ENCODE measurements at regions not wholly inside any gene's neighbourhood (a gene's known extent, or its start where the extent isn't known, plus 50 kb on each side); places are given as distances from the start of the nearest gene placed in this dataset.

DNA sequence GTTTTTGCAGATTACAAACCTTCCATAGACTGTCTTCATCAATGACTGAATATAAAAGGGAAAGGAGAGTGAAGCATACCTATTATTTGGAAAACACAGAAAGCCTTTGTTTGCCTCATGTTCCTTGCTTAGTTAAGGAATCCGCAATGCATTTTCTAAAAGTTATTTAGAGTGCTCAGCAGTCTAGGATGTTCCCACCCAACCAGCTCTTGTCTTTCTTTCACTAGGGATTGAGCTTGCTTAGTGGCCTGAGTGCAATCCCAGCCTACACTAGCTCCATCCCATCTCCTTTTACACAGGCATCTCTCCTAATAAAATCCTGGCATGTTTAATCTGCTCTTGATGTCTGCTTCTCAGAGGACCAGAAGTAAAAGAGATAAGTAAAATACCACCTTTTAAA is 850.5 kb upstream of the GJE1 start:
- DNase-seq: no peak

DNA sequence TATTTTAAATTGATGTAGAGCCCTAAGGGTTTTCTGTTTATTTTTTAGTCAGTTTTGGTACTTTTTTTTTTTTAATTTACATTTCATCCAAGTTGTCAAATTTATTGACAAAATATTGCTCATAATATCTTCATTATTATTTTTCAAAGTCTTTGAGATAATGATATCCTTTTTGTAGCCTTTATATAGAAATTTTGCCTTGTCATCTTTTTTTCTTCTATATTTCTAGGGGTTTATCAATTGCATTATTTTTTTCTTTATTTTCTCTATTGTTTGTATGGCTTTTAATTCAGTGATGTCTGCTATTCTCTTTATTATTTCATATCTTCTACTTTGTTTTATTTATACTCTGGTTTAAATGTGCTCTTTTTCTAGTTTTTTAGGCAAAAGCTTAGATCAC is 863.0 kb upstream of the GJE1 start:
- no peak for DNase-seq

DNA sequence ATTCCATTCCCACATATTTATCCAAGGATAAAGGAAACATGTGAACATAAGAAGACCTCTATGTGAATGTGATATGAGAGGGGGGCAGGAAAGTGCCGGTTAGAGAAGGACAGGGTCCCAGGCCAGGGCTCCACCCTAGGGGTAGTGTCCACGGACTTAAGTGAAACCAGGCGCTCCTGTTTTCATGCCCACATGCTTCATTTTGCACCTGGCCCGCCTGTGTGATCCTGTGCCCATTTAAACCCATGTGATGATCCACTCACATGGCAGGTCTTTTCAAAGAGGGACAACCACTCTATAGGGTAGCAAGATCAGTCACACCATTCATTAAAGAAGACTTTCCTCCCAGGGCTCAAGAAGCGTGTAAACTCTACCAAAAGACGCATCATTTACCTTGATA is 865.3 kb upstream of the GJE1 start:
- DNase-seq: no peak

DNA sequence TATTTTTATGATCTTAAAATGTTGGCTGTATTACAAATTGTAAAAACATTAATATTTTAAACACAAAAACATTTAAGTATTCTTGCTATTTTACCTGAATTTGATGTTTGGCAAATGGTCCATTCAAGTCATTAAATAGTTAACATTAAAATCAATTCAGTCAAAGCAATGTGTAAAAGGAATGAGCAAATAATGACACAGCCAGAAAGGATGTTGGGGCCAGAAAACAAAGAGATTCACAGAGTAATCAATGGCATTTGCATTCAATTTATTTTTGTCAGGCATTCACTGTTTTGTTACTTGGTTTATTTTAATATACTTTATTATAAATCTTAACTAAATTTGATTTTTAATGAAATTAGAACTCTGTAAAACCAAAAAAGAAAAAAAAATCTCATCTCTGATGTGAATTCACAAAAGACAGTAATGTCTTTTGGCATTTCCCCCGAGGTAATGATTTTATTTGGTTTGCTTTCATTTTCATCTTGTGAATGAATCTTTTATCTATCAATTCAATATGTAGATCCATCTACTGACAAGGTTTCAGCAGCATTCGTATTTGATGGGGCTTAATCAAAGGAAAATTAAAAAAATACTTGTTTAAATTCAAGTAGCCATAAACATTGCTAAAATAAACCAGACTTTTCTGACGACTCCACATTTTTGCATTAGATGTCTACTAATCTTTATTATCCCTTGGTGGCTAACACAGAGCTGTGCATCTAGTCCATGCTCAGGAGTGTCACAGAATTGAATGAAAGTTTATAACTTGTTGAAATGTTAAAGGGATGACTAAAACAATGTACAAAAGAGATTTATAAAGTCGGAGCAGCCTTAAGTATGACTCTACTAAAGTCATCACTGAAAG is 866.7 kb upstream of the GJE1 start:
- no peak for DNase-seq

DNA sequence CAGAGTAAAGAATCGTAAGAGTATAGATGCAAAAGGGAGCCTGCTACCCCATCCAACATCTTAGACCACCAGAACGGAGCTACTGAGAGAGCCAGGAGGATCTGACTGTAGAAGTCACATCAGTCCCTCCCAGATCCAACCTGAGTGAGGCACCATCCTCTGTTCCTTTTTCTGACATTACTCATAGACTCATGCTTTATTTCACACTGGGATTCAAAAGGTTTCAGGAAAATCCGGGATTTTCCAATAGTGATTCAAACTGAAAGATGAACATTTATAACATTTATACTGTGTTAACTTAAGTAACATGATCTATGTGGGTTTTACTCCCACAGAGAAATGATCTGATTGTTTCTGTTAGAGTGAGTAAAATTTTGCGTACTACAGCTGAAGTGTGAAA is 868.6 kb upstream of the GJE1 start:
- no peak for DNase-seq

DNA sequence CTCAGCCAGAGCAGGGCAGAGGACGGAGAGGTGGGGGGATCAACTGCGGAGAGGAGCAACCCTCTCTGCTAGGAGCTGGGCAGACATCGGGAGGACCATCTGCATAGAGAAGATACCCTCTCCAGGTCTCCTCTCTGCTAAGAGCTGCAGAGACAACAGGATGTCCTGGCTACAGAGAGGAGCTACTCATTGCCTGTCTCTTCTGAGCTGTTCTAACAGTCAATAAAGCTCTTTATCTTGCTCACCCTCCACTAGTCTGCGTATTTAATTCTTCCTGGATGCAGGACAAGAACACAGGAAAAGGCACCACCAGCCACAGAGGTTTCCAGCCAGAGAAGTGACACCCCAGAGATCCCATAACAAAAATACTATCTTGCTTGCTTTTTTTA is 871.1 kb upstream of the GJE1 start:
- DNase-seq: no peak

DNA sequence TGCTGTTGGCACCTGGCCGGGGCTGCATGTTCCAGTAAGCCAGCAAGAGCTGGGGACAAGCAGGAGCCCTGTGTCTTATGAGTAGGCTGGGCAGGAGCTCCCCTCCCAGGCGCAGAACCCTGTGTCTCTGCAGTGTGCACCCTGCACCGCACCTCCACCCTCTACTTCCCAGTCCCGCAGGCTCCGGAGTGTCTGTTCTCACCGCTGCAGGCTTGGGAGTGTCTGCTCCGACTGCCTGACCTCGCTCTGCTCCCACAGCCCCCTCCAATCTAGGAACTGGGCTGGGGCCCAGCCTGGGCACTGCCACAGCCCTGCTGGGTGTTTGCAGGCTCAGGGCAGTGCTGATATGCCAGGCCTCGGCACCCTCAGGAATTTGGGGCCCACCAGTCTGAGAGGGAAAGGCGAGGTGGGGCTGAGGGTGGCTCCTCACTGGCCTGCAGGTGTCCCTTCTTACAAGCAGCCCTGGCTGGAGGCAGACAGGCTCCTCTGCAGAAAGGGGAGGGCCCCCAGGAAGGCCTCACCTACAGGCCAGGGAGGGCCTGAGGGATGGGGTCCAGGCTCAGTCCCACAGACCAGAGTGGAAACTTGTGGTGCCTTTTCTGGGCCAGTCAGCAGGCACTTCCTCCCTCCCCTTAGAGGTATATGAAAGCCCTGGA is 871.6 kb upstream of the GJE1 start:
- DNase-seq: no peak

DNA sequence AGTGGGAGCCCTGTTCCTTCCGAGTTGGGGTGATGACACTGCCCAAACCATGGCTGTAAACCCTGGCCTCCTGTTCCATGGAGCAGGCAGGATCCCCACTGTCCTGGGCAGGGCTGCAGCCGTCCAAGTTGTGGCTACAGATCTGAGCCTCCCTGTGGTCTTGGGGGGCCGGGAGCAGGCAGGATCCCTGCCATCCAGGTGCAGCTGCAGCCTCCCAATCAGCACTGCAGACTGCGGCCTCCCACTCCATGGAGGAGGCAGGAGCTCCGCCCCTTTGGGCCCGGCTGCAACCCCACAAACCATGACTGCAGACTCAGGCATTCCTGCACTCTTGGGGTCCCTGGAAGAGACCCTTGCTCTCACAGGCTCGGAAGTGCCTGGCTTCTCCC is 872.1 kb upstream of the GJE1 start:
- DNase-seq: no peak

DNA sequence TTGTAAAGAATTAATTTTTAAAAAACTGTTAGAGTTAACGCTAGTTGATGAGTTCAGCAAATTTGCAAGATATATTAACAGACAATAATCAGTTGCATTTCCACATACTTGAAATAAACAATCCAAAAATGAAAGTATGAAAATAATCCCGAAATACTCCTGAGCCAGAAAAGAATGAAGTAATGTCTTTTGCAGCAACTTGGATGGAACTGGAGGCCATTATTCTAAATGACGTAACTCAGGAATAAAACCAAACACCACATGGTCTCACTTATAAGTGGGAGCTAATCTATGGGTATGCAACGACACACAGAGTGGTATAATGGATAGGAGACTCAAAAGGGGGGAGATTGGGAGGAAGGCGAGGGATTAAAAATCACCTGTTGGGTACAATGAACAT is 872.9 kb upstream of the GJE1 start:
- DNase-seq: no peak

DNA sequence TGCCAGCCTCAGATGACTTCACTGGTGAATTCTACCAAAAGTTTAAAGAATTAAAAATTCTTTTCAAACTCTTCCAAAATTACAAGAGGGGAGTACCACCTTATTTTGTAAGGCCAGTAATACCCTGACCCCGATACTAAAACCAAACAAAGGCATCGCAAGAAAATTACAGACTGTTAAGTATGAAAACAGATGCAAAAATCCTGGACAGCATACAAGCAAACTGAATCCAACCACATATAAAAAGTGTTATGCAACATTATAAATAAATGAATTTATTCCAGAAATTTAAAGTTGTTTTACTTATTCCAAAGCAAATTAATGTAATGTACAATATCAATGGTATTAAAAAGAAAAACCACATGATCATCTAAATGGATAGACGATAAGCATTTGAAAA is 873.6 kb upstream of the GJE1 start:
- DNase-seq: no peak

DNA sequence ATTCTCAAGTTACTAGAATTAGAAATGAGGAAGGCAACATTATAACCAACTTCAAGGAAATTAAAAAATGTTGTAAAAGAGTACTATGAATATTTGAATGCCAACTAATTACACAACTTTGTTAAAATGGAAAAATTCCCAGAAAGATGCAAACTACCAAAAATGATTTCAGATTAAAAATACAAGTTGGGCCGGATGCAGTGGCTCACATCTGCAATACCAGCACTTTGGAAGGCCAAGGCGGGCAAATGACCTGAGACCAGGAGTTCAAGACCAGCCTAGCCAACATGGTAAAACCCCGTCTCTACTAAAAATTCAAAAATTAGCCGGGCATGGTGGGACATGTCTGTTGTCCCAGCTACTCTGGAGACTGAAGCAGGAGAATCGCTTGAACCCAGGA is 874.2 kb upstream of the GJE1 start:
- no peak for DNase-seq

DNA sequence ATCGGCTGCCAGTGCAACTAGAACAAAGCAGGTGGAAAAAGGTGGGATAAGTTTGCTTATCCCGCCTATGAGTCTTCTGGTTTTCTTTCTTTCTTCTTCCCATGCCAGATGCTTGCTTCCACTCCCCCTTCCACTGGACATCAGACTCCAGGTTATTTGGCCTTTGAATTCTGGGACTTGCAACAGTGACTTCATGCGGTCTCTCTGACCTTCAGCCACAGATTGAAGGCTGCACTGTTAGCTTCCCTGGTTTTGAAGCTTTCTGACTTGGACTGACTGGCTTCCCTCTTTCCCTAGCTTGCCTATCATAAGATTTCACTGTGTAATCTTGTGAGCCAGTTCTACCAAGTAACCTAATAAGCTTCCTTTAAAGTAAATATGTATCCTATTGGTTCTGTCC is 878.4 kb upstream of the GJE1 start:
- DNase-seq: no peak

DNA sequence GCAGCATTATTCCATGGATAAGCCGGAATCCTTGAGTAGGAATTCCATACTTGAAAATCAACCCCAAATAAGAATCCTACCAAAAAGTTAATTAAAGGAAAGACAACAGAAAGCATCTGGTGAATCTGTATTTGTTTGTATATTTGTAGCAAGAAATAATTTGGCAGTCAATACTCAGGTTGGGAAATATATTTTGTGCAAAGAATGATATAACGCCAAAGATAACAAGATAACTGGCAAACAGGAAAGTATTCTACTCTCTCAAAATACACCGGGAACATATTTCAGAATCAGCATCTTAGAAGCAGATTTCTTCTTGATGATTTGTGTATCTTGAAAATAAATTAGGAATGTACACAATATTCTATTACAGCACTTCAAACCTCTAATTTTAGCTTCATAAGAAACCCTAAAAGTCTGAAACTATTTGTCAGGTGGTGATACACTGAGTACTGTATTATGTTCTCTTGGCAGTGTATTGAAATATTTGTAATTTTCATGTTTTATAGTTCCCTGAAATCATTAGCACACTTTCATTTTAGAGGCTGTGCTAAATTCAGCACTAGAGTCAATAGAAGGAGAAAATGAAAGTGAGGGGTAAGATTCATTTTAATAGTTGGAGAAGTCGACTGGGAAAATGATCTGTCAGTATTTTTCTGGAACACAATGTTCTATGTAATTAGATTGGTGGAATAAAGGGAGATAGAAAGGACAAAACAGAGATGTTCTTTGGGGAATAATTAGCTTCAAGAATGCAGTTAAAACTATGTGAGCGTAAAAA is 879.7 kb upstream of the GJE1 start:
- DNase-seq: no peak

DNA sequence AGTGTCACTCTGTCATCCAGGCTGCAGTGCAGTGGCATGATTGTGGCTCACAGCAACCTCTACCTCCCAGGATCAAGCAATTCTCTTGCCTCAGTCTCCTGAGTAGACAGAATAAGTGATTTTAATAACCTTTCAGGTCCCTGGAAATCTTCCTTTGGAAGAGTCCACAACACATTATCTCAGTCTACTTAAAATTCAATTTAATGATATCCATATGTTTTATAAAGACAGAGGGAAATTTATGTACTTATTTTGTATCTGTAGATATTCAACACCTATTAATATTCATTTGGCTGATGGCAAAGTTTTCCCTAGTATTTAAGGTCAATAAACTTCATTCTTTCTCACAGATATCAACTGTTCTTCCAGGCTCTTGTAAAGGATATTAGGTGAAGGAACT is 881.4 kb upstream of the GJE1 start:
- DNase-seq: no peak

DNA sequence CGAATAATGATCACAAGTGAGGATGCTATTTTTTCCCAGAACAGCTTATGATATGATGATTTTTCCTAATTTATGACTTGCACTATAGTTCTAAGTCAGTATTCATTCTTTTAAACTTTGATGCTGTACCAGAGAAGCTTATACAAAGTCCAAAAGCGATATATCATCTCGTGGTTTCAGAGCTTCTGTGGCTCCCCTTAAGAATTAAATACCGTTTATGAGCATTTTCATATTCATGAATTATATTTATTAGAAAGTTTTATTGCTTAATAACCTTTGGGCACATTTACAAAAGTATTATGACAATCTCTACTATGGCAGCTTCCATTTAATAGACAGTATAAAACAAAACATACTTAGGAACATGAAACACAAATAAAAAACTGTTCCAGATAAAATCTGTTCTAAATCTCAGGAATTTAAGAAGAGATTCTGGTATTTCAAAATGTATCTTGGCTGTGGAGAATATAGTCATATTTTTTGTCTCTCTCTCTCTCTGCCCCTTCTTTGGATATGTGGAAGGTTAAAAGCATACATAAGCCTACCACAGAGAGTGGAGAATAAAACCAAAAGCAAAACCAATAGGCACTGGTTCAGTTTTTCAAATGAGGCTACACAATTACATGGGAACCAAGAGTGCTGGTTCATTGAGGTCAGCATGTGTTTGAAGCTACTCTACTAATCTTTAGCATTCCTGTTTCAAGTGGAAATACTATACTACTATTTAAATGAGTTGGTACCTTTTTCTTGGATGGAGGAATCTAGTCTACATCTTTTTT is 884.5 kb upstream of the GJE1 start:
- no peak for DNase-seq

DNA sequence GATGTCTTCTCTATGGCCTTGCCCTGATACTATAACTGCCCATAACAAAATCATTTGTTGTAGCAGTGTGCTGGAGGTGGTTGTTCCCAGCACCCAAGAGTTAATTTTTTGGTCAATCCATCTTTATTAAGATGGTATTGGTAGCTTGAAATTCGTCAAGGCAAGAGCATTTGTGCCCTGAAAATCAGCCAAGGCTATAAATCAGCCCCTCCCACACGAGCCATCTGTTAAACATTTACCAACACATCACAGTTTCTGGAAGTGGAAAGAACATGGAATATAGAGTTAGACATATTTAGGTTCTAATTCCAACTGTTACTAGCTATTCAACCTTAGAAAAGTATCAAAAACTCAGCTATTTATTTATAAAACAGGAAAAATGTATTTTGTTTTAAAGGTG is 888.4 kb upstream of the GJE1 start:
- no peak for DNase-seq

DNA sequence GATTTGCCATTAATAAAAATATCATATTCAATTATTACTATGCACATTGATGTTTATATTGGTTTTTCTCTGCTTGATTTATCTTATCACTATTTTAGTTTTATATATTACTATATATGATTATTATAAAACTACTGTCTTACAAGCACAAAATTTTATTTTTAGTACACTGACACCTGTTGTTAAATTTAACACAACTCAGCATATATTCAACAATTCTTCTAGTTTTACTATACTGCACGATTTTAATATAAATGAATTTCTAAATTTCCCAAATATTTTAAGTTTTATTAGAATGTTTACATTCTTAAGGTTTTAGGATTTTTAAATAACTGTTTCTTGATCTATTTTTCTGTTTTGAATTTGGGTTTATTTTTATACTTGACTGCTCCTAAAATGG is 889.8 kb upstream of the GJE1 start:
- DNase-seq: no peak

DNA sequence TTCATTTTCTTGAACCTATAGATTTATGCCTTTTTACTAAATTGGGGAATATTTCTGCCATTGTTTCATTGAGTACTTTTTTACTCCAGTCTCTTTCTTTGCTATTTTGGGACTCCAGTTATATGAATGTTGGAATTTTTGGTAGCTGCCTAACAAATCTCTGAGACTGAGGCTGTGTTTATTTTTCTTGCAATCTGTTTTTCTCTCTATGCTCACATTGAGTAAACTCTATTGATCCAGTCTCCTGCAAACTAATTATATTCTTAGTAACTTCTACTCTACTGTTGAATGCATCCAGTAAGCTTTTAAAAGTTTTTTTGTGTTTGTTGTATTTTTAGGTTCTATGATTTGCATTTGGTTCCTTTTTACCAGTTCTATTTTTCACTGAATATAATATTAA is 903.4 kb upstream of the GJE1 start:
- no peak for DNase-seq

DNA sequence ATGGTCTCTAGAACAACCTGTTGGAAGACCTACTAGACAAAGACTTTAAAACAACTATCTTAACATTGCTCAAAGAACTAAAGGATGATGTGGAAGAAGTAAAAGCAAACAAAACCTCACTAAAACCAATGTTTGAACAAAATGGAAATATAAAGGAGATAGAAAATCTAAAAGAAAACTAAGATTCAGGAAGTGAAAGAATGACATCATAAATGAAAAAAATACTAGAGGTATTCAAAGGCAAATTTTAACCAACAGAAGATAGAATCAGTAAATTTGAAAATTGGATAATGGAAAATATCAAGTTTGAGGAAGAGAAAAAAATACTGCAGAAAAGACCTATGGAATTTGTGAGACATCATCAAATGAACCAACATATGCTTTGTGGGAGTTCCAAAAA is 914.1 kb upstream of the GJE1 start:
- DNase-seq: no peak

DNA sequence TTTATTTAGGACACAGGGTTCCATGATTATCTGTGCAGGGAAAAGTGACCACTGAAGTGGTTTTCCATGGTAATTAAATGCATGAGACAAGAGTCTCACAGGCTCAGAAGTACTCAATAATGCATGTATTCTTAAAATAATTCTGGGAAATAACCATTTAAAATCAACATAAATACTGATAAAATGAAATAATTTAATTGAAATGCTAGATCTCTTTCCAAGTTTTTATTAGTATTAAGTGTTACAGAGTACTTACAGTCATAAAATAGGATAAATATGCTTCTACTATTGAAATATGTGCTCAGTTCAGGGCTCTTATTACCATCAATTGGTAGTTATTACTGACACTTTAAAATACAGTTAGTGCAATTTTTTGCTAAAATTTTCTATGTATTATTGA is 916.0 kb upstream of the GJE1 start:
- DNase-seq: no peak

DNA sequence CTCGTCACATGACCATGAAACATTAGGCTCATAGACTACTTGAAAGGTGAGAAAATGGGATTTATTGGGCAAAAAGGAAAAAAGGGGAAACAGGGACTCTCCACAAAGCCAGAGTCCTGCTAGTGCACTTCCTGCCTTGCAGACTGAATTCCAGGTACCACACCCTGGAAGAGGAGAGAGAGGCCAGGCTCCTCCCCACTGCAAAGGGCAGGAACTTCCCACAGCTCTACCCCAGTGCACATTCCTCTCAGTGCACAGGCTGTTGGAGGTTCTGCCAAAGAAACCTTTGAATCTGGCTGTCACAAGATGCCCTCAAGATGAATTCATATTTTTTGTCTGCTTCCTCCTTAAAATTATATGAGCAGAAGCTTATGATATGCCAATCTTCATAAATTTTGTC is 920.4 kb upstream of the GJE1 start:
- DNase-seq: no peak

DNA sequence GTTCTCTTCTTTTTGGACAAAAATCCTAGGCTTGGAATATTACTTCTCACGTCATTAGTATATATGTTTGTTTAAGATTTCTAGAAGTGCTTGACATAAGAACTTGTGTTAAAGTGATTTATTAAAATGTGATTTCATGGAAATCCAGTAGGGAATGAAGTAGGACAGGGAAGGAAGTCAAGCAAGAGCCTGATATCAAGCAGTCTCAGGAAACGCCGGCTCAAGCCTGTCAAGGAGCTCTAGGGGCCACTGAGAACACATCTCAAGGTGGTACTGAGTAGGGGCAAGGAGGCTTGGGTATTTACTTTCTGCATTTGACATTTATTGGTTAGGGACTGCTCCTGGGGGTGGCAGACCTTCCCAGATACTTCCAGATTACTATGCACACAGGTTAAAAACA is 920.9 kb upstream of the GJE1 start:
- DNase-seq: no peak

DNA sequence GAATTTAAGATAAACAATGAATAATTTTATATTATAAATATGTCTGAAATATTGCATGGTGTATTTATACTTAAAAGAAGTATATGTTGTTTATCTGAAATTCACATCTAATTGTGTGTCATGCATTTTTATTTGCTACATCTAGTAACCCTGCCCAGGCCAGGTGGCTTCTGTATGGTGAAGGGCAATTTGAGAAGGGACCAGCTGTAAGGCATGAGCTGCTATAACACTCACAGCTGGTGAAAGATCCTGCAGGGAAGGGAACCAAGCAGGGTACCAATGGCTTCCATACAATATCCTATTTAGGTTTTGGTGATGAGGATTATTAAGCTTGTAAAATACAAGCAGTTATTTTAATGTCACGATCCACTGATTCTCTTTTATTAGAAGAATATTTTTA is 921.8 kb upstream of the GJE1 start:
- DNase-seq: no peak

Measured in activated T-cell treated with anti-CD3 and anti-CD28 coated beads, Interleukin-2, amount 50 U/mL, for 48 hours (primary cell).